Heart left ventricle (tissue), 16 donors: ENCODE measurements at regions not wholly inside any gene's neighbourhood (a gene's known extent, or its start where the extent isn't known, plus 50 kb on each side); places are given as distances from the start of the nearest gene placed in this dataset.

Experiments
- ATAC-seq, 4 donors: fragments of 200-7000 bp; cut with Tn5 transposase; one replicate each; pipeline ENCODE4 v1.9.1; 2020 to 2022; ENCODE audit warnings: moderate library complexity in 4 of 4, mild to moderate bottlenecking in 3 of 4, moderate number of reproducible peaks in 1 of 4
- DNase-seq, 5 donors: peaks; one replicate each; pipeline ENCODE4 v3.0.0-alpha.2; 2020
- H3K27ac ChIP-seq, 12 donors: fragments of 200-600 bp; sonication (generic) in 4 of 12; one replicate each; pipeline versions ENCODE4 v1.5.0 to v1.8.0; 2016 to 2022; ENCODE audit warnings: mild to moderate bottlenecking in 2 of 12
- H3K27me3 ChIP-seq, 9 donors: fragments of 200-600 bp; sonication (generic) in 2 of 9; one replicate each; pipeline versions ENCODE4 v1.5.1 to v1.8.0; 2016 to 2022; ENCODE audit warnings: mild to moderate bottlenecking in 3 of 9
- H3K36me3 ChIP-seq, 9 donors: fragments of 200-600 bp; sonication (generic) in 2 of 9; one replicate each; pipeline versions ENCODE4 v1.5.0 to v1.8.0; 2018 to 2022; ENCODE audit warnings: mild to moderate bottlenecking in 2 of 9
- H3K4me1 ChIP-seq, 12 donors: fragments of 200-600 bp; sonication (generic) in 4 of 12; one replicate each; pipeline versions ENCODE4 v1.5.0 to v1.8.0; 2016 to 2022; ENCODE audit warnings: mild to moderate bottlenecking in 3 of 12
- H3K4me3 ChIP-seq, 12 donors: fragments of 200-600 bp; sonication (generic) in 4 of 12; one replicate each; pipeline versions ENCODE4 v1.5.0 to v1.8.0; 2017 to 2022; ENCODE audit warnings: mild to moderate bottlenecking in 9 of 12, moderate library complexity in 4 of 12
- H3K9me3 ChIP-seq, 12 donors: fragments of 200-600 bp; sonication (generic) in 4 of 12; one replicate each; pipeline versions ENCODE4 v1.5.0 to v1.8.0; 2016 to 2022; ENCODE audit warnings: mild to moderate bottlenecking in 1 of 12
- POLR2A ChIP-seq, 2 donors: fragments of 450-650 bp; IDR thresholded peaks; one replicate each; pipeline ENCODE4 v1.6.1; 2017; ENCODE audit warnings: antibody characterized with exemption in 2 of 2, mild to moderate bottlenecking in 2 of 2, moderate library complexity in 2 of 2
- WGBS, 4 donors: extraction: QIAGEN DNeasy Blood & Tissue Kit in 2 of 4; methylation state at CpG; one replicate each; pipeline versions ENCODE4 v1.1.5 to v1.1.7; 2013 to 2018; 5-methylcytosine and 5-hydroxymethylcytosine counted together
- intact Hi-C, 10 donors: fragments of 100-400 bp; cut with DNase I; formaldehyde crosslinking; loops; one replicate each; pipeline versions ENCODE4 v1.11.1 to v1.14.2; 2022
- TF ChIP-seq, protein P1 (sequence below), 12 donors: fragments of 200-600 bp; sonication (generic) in 4 of 12; IDR thresholded peaks; one replicate each; pipeline versions ENCODE4 v1.5.0 to v1.8.0; 2018 to 2022; ENCODE audit warnings: antibody characterized with exemption in 12 of 12, mild to moderate bottlenecking in 5 of 12
- donor health status: ischemic (EF 13 %, LVEDD 7.1; RV severe dilation, severe dysfunction).
- donor health status: healthy with polysubstance abuse.
- donor health status: DM: no; HTN: yes; CAD: no.
- donor health status: DM: no; HTN: no; CAD: no.
- donor health status: ischemic (EF 25% LVEDD 6.9; RV normal size, moderate dysfunction).
- donor health status: ischemic (EF 25% LVEDD 5.7; RV mildly dilated, moderate dysfunction).
- donor health status: healthy.
- donor health status: DM: yes; HTN: yes; CAD: no.
- donor health status: ischemic (EF 35%, LVEDD 5.7; RV mildly dilated, moderate dysfunction).
- donor health status: nonischemic (EF 11% LVEDD 7.7; RV severe dilation, severe dysfunction).
- donor health status: DM: yes; HTN: yes; CAD: no.
- donor health status: PGD.
- donor health status: ischemic (EF 29% LVEDD 5.4; RV normal size, mild dysfunction).
- donor health status: nonischemic (EF 23%, LVEDD 6.1; RV moderate dilation, normal function).

DNA sequence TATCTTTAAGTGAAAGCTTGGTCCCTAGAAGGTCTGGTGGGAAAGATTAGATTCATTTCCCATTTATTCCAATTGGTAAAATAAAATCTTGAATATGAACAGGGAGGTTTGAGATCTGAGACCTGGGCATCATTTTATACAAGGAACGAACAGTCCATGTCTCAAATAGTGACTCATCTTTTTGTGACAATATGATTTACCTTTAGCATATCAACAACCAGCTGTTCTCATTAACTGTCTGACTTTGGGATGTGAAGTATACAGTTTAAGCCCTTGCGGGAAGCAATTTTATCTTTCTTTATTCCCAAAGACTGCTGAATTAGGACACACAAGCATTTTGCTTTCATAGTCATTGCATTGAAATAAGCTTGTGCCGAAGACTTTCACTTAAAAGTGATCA is 691.6 kb downstream of the ETS1 start:
- H3K36me3 ChIP-seq, result no peaks in the 10 kb centered on the region
- intact Hi-C loops, result no loop called here
- TF ChIP-seq, protein P1, sequence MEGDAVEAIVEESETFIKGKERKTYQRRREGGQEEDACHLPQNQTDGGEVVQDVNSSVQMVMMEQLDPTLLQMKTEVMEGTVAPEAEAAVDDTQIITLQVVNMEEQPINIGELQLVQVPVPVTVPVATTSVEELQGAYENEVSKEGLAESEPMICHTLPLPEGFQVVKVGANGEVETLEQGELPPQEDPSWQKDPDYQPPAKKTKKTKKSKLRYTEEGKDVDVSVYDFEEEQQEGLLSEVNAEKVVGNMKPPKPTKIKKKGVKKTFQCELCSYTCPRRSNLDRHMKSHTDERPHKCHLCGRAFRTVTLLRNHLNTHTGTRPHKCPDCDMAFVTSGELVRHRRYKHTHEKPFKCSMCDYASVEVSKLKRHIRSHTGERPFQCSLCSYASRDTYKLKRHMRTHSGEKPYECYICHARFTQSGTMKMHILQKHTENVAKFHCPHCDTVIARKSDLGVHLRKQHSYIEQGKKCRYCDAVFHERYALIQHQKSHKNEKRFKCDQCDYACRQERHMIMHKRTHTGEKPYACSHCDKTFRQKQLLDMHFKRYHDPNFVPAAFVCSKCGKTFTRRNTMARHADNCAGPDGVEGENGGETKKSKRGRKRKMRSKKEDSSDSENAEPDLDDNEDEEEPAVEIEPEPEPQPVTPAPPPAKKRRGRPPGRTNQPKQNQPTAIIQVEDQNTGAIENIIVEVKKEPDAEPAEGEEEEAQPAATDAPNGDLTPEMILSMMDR (IDR thresholded peaks at IDR 0.05), result no peak
- TF ChIP-seq POLR2A (IDR thresholded peaks at IDR 0.05), result no peak
- H3K27ac ChIP-seq, result no peak overlapping the region
- peaks cover 0 to 13% (median 1%) of the 10 kb centered on the region in 12 donors for H3K9me3 ChIP-seq
- H3K4me3 ChIP-seq, result no peak overlapping the region
- DNase-seq (no peak), ATAC-seq (no peak)
- H3K27me3 ChIP-seq, result no peaks in the 10 kb centered on the region
- H3K4me1 ChIP-seq, result no peaks in the 10 kb centered on the region
- 78 to 87% (median 81%) methylated on average over 3 of the region's 3 CpGs for WGBS, 4 donors

DNA sequence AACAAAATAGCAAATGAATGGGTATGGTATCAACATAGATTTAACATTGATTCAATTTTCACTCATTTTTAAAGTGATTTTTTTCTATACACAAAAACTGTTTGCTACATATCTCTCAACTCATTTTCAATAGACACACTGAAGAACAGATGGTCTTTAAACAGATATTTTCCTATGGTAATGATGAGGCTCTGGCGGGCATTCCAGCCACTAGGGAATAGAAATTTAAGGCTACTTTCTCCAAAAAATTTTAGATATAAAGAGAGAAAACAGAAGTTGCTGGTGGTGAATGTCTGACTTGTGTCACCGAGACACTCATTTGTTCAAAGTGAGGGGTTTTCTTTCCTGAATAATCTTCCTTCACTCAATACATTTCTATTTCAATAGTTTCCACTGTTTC is 693.0 kb downstream of the ETS1 start:
- H3K9me3 ChIP-seq, result peaks cover 0 to 11% (median 1%) of the 10 kb centered on the region in 12 donors
- no peak overlapping the region for H3K4me3 ChIP-seq
- ATAC-seq (no peak), DNase-seq (no peak)
- no peaks in the 10 kb centered on the region for H3K4me1 ChIP-seq
- H3K36me3 ChIP-seq, result no peaks in the 10 kb centered on the region
- H3K27me3 ChIP-seq, result no peaks in the 10 kb centered on the region
- H3K27ac ChIP-seq, result no peak overlapping the region
- no peak for TF ChIP-seq POLR2A (IDR thresholded peaks at IDR 0.05)
- TF ChIP-seq, protein P1 (IDR thresholded peaks at IDR 0.05), result no peak
- WGBS, 4 donors, result 85 to 89% (median 88%) methylated on average over 2 of the region's 2 CpGs
- intact Hi-C loops, result no loop called here

DNA sequence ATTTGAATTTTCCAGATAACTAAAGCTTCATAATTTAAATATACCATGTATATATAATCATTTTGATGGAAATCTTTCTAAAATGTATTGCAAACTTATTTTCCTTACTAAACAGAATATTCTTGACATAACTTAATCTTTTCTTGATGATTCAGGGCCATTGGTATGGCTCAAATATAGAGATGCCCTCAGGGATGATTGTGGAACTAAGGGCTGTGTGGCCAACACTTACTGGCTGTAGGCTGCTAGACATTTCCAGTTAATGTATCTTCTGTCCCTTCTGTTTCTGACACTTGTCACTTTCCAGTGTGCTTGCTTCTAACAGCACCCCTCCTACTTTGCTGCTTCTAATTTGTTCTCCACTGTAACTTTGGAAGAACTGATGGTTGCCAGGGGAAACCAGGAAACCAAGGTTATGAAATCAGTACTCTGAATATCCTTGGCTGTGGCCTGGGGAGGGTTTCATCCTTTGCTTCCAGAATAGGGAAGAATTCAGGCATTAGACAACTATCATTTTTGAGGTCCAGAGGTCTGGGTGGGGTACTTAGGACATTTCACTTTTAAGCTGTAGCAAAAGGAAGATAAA is 697.2 kb downstream of the ETS1 start:
- DNase-seq (no peak), ATAC-seq (no peak)
- Histone ChIP-seq H3K9me3 (peaks cover 0 to 23% (median 4%) of the 10 kb centered on the region in 12 donors), H3K27me3 (no peaks in the 10 kb centered on the region), H3K4me1 (no peaks in the 10 kb centered on the region), H3K27ac (no peak overlapping the region), H3K4me3 (no peak overlapping the region), H3K36me3 (no peaks in the 10 kb centered on the region)
- TF ChIP-seq POLR2A (IDR thresholded peaks at IDR 0.05), result no peak
- TF ChIP-seq, protein P1 (IDR thresholded peaks at IDR 0.05), result no peak
- intact Hi-C loops, result no loop called here

DNA sequence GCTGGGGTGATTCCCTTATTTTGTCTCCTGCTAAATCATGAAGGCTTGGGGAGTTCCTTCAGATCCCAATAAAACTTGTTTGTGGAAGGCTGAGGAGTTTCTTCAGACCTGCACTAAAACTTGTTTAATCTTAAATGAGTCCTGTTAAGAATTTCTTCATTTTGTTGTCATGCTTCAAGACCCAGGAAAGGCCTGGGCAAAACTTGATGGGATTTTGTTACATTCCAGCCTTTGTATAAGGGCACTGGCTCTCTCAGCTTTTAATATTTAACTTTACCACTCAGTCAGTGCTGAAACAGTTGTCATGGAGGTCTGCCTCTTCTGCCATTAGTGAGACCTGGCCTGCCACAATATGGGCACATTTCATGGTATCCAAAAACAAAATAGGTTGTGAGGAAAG is 699.0 kb downstream of the ETS1 start:
- TF ChIP-seq, protein P1 (IDR thresholded peaks at IDR 0.05), result no peak
- no peak for TF ChIP-seq POLR2A (IDR thresholded peaks at IDR 0.05)
- Histone ChIP-seq H3K9me3 (peaks cover 0 to 27% (median 5%) of the 10 kb centered on the region in 12 donors), H3K27me3 (no peaks in the 10 kb centered on the region), H3K36me3 (no peaks in the 10 kb centered on the region), H3K4me3 (no peak overlapping the region), H3K4me1 (no peaks in the 10 kb centered on the region), H3K27ac (no peak overlapping the region)
- ATAC-seq (no peak), DNase-seq (no peak)
- intact Hi-C loops, result no loop called here
